BLaER1 (cell line): ENCODE measurements at regions not wholly inside any gene's neighbourhood (a gene's known extent, or its start where the extent isn't known, plus 50 kb on each side); places are given as distances from the start of the nearest gene placed in this dataset.

ENCODE experiments used
- H3K27ac ChIP-seq: shearing (Covaris generic); formaldehyde crosslinking; 2 replicates; pipeline ENCODE4 v1.8.1; 2022
- H3K27me3 ChIP-seq: shearing (Covaris generic); formaldehyde crosslinking; 2 replicates; pipeline ENCODE4 v1.8.1; 2022
- H3K36me3 ChIP-seq: shearing (Covaris generic); formaldehyde crosslinking; 2 replicates; pipeline ENCODE4 v1.8.1; 2022
- H3K4me1 ChIP-seq: shearing (Covaris generic); formaldehyde crosslinking; 2 replicates; pipeline ENCODE4 v1.8.1; 2022
- H3K4me2 ChIP-seq: shearing (Covaris generic); formaldehyde crosslinking; 2 replicates; pipeline ENCODE4 v1.8.1; 2022
- H3K4me3 ChIP-seq: shearing (Covaris generic); formaldehyde crosslinking; 2 replicates; pipeline ENCODE4 v1.8.1; 2022
- H3K9ac ChIP-seq: shearing (Covaris generic); formaldehyde crosslinking; 2 replicates; pipeline ENCODE4 v1.8.1; 2022
- H3K9me3 ChIP-seq: shearing (Covaris generic); formaldehyde crosslinking; 2 replicates; pipeline ENCODE4 v1.8.1; 2022
- H4K20me1 ChIP-seq: shearing (Covaris generic); formaldehyde crosslinking; 2 replicates; pipeline ENCODE4 v1.8.1; 2022
- Cebpa-rat ChIP-seq: shearing (Covaris generic); IDR thresholded peaks from 2 replicates; pipeline ENCODE4 v1.8.1; 2022

DNA sequence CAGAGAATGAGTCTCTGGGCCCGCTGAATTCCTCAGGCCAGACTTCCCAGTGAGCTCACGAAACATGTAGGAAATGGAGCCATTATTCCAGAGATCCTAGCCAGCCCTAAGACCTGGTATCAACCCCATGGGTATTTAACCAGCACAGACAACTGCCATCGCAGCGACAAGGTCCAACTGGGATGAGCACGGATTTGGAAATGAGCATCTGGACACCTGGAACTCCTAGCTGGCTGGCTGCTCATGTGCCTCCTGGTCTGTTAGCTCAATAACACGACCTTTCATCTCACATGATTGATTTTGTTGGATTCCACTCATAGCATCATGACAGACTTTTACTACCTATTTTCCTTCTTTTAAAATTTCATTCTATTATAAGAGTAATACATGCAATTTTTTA is 51.0 kb downstream of the POU3F3 start:
- no peak overlapping the region for H3K4me3 ChIP-seq
- H3K27ac ChIP-seq, result no peak overlapping the region
- no peaks in the 10 kb centered on the region for H3K4me1 ChIP-seq
- H3K36me3 ChIP-seq, result no peaks in the 10 kb centered on the region
- no peak for TF ChIP-seq Cebpa-rat
- H3K9ac ChIP-seq, result no peak overlapping the region
- H4K20me1 ChIP-seq, result no peaks in the 10 kb centered on the region
- no peak overlapping the region for H3K4me2 ChIP-seq
- H3K9me3 ChIP-seq, result no peaks in the 10 kb centered on the region
- H3K27me3 ChIP-seq, result no peaks in the 10 kb centered on the region

DNA sequence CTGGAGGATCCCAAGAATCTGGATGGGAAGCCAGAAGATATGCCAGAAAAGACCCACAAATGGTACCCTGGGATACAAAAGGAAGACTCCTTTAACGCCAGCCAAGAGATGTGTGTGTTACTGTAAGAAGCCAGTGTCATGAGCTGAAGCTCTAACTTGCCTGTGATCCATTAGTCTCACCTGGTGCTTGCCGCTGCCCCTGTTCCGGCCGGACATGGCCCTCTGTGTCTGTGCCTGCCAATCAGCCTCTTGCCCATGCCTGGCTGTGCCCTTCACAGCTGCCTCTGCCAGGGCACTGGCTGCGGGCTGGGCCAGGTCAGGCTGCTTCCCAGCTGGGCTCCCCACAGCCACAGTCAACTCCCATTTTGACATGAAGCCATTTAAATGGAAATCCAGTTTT is 55.4 kb downstream of the POU3F3 start:
- no peaks in the 10 kb centered on the region for H3K9me3 ChIP-seq
- H3K9ac ChIP-seq, result no peak overlapping the region
- TF ChIP-seq Cebpa-rat, result no peak
- H3K4me3 ChIP-seq, result no peak overlapping the region
- no peak overlapping the region for H3K27ac ChIP-seq
- no peaks in the 10 kb centered on the region for H3K27me3 ChIP-seq
- H3K4me2 ChIP-seq, result no peak overlapping the region
- H3K36me3 ChIP-seq, result no peaks in the 10 kb centered on the region
- no peaks in the 10 kb centered on the region for H3K4me1 ChIP-seq
- no peaks in the 10 kb centered on the region for H4K20me1 ChIP-seq

DNA sequence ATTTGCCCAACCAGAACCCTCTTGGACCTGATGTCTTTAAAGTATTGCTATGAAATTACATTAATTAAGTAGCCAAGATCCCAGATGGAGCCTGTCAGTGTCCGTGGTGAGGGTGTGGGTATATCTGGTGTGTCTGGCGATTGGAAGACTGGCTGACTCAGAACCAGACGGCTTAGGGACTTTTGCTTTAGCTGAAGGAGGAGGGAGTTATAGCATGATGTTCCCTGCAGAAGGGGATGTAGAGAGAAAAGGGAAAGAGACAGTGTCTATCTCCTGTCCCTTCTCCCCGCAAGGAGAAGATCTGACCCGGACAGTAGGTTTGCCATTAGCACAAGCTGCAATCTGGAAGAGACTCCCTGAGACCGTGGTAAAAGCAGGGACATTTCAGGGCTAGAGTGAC is 60.6 kb downstream of the POU3F3 start:
- Histone ChIP-seq H3K4me2 (no peak overlapping the region), H3K4me1 (no peaks in the 10 kb centered on the region), H3K36me3 (no peaks in the 10 kb centered on the region), H3K27ac (no peak overlapping the region), H3K4me3 (no peak overlapping the region), H3K9me3 (no peaks in the 10 kb centered on the region), H3K9ac (no peak overlapping the region), H4K20me1 (no peaks in the 10 kb centered on the region), H3K27me3 (no peaks in the 10 kb centered on the region)
- no peak for TF ChIP-seq Cebpa-rat

DNA sequence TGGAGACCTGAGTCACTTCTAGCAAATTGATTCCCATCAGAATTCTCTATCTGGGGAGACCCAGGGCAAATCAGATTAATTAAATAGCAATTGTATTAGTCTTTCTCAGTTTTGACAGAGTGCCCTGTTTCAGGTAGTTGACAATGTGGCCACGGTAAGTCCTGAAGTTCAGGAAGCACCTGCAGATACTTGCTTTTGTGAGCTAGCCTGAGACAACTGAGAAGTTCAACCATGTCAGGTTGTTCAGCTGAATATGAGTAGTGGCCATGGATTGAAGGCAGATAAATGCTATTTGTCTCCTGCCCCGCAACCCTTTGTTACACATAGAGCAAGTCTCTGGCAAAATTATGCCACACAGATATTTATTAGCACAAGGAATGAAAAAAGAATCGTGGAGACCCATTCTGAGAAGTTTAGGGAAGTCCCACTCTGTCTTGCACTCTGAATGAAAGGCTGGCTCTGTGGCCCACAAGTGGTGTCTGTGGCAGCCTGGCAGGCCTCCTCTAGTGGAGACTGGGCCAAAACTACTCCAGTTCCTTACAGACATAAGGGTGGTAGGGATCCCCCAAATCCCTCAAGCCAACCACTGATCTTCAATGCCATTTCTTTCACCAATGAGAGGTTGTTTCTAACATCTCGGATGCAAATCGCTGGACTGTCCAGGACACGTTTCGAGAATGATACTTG is 61.3 kb downstream of the POU3F3 start:
- Histone ChIP-seq H3K27ac (no peak overlapping the region), H3K4me1 (no peaks in the 10 kb centered on the region), H3K4me3 (no peak overlapping the region), H3K4me2 (no peak overlapping the region), H3K27me3 (no peaks in the 10 kb centered on the region), H3K9me3 (no peaks in the 10 kb centered on the region), H3K9ac (no peak overlapping the region), H3K36me3 (no peaks in the 10 kb centered on the region), H4K20me1 (no peaks in the 10 kb centered on the region)
- TF ChIP-seq Cebpa-rat, result no peak

DNA sequence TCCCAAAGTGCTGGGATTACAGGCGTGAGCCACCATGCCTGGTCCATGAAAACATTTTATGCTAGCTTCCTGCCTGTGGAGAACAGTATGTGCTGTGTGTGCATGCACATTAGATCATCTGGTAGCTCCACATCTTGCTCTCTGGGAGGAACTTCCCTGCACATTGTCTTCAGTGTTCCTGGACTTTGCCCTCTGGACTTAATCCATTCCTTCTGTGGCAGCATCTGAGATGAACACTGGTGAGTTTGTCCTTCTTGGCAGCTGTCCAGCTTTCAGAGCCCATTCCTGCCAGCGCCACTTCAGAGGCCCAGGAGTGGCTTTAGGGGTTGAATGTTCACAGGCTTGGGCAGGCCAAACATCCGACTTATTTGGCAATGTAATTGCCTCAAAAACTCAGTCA is 65.2 kb downstream of the POU3F3 start:
- Histone ChIP-seq H3K4me3 (no peak overlapping the region), H3K9me3 (peaks cover 11% of the 10 kb centered on the region; the same call in 1 of the 2 replicates), H3K4me1 (no peaks in the 10 kb centered on the region), H4K20me1 (no peaks in the 10 kb centered on the region), H3K4me2 (no peak overlapping the region), H3K36me3 (no peaks in the 10 kb centered on the region), H3K27ac (no peak overlapping the region), H3K27me3 (no peaks in the 10 kb centered on the region), H3K9ac (no peak overlapping the region)
- no peak for TF ChIP-seq Cebpa-rat

DNA sequence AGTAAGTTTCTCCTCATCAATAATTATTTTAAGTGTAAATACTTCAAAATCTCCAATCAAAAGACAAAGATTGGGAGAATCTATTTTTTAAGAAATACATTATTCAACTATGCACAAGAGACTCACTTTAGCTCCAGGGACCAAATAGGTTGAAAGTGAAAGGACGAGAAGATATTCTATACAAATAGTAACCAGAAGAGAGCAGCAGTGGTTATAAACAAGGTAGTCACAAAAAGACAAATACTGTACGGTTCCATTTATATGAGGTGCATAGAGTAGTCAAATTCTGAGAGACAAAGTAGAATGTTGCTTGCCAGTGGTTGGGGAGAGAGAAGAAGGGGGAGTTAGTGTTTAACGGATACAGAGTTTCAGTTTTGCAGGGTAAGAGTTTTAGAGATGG is 69.8 kb downstream of the POU3F3 start:
- no peak overlapping the region for H3K9ac ChIP-seq
- no peak overlapping the region for H3K27ac ChIP-seq
- H3K4me1 ChIP-seq, result no peaks in the 10 kb centered on the region
- no peaks in the 10 kb centered on the region for H3K36me3 ChIP-seq
- no peak for TF ChIP-seq Cebpa-rat
- H3K9me3 ChIP-seq, result peaks cover 11% of the 10 kb centered on the region; the same call in 1 of the 2 replicates
- H3K4me2 ChIP-seq, result no peak overlapping the region
- no peaks in the 10 kb centered on the region for H4K20me1 ChIP-seq
- no peaks in the 10 kb centered on the region for H3K27me3 ChIP-seq
- H3K4me3 ChIP-seq, result no peak overlapping the region

DNA sequence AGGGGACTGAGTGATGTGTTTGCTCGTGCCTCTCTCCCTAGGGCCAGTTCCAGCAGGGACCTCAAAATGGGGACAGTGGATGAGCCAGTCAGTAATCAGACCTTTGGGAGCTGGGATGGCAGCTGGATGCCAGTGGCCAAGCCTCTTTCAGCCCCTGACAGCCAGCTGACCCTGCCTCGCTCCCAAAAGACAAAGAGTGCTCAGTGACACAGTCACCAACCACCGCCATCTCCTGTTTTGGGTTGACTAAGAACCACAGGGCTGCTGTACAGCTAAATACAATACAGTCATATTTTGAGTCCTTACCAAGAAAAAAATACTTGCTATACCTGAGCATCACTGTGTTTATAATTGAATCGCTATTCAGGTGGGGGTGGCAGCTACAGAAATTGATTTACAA is 75.7 kb downstream of the POU3F3 start:
- H3K36me3 ChIP-seq, result no peaks in the 10 kb centered on the region
- no peaks in the 10 kb centered on the region for H4K20me1 ChIP-seq
- H3K4me2 ChIP-seq, result no peak overlapping the region
- no peaks in the 10 kb centered on the region for H3K27me3 ChIP-seq
- TF ChIP-seq Cebpa-rat, result no peak
- no peak overlapping the region for H3K27ac ChIP-seq
- no peaks in the 10 kb centered on the region for H3K4me1 ChIP-seq
- H3K4me3 ChIP-seq, result no peak overlapping the region
- no peaks in the 10 kb centered on the region for H3K9me3 ChIP-seq
- no peak overlapping the region for H3K9ac ChIP-seq

DNA sequence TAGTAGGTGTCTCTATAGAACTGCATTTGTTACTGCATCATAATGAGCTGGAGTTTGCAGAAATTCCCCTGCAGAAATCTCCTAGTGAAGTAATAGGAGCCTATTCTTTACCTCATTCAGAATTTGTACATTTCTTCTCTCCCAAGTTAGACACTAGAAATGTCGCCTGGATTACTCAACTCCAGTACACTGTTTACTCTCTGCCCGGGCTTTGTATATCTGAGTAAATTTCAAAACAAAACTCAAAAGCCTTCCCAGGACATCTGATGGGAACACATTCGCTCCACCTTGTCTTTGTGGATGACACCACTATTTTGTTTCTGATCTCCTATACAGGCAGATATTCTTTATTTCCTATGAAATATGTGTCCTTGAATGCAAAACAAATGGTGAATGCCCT is 76.8 kb downstream of the POU3F3 start:
- no peak overlapping the region for H3K9ac ChIP-seq
- H3K9me3 ChIP-seq, result no peaks in the 10 kb centered on the region
- H4K20me1 ChIP-seq, result no peaks in the 10 kb centered on the region
- H3K4me3 ChIP-seq, result no peak overlapping the region
- H3K4me2 ChIP-seq, result no peak overlapping the region
- TF ChIP-seq Cebpa-rat, result no peak
- no peaks in the 10 kb centered on the region for H3K4me1 ChIP-seq
- H3K27me3 ChIP-seq, result no peaks in the 10 kb centered on the region
- H3K27ac ChIP-seq, result no peak overlapping the region
- no peaks in the 10 kb centered on the region for H3K36me3 ChIP-seq

DNA sequence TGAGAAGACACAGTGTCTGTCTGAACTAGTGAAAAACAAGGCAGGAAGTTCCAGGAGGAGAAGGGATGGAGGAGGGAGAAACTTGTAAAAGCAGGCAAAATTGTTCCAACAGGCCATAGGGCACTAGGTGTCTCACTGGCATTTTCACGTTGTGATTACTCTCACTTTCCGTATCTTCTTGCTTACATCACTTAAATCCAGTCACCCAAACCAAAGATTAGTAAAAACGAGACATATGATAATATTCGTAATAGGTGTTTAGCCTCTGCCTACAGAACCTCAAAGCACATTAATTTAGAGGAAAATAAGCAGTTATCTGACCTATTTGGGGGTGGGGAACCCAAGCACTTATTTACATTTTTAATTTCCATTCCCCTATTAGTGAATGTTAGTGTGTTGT is 78.3 kb downstream of the POU3F3 start:
- Histone ChIP-seq H3K9ac (no peak overlapping the region), H3K27ac (no peak overlapping the region), H3K27me3 (no peaks in the 10 kb centered on the region), H3K36me3 (no peaks in the 10 kb centered on the region), H3K4me3 (no peak overlapping the region), H3K9me3 (no peaks in the 10 kb centered on the region), H3K4me2 (no peak overlapping the region), H4K20me1 (no peaks in the 10 kb centered on the region), H3K4me1 (peaks cover 10% of the 10 kb centered on the region)
- no peak for TF ChIP-seq Cebpa-rat

DNA sequence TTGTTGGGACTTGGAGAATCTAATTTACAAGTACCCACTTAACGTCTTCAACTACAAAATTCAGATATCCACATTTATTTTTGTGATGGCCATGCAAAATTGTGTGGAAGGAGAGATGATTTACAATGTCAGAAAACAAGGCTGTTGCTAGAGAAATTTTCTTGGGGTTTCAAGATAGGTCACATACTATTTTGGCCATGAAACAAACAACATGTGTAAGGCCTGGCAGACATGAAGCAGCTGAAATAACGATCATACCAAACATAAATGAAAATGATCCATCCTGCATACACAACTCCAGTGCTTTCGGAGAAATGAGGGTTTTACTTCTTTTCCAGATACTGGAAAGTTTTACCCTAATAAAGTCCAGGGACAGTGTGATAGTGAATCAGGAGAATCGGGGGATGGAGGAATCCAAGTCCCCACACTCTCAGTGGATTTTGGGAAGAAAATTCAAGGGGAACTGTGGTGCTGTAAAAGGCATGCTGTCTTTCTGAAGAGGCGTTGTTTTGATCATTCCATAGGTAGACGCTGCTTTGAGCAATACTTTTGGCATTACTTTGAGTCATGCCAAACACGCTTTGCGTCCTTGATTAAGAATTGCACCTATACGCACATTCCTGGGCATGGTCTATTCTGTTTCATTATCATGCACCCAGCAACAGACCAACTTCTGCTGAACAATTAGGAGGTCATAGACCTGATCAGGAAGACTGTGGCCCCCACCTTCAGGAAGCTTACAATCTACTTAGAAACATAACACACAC is 79.4 kb downstream of the POU3F3 start:
- no peaks in the 10 kb centered on the region for H3K36me3 ChIP-seq
- H3K9ac ChIP-seq, result no peak overlapping the region
- no peak overlapping the region for H3K4me2 ChIP-seq
- no peaks in the 10 kb centered on the region for H3K27me3 ChIP-seq
- TF ChIP-seq Cebpa-rat, result no peak
- H4K20me1 ChIP-seq, result no peaks in the 10 kb centered on the region
- H3K9me3 ChIP-seq, result no peaks in the 10 kb centered on the region
- no peak overlapping the region for H3K27ac ChIP-seq
- H3K4me1 ChIP-seq, result peaks cover 21% of the 10 kb centered on the region
- H3K4me3 ChIP-seq, result no peak overlapping the region
